Rectal smooth muscle tissue (tissue), 1 donor: ENCODE measurements at regions not wholly inside any gene's neighbourhood (a gene's known extent, or its start where the extent isn't known, plus 50 kb on each side); places are given as distances from the start of the nearest gene placed in this dataset.

ENCODE experiments used
- H3K27ac ChIP-seq: one replicate; pipeline ENCODE4 v1.7.0; 2013; ENCODE audit warnings: low read depth, low read length, inconsistent platforms
- H3K27me3 ChIP-seq: one replicate; pipeline ENCODE4 v1.7.0; 2013; ENCODE audit warnings: low read length; ENCODE audit not compliant: control insufficient read depth, insufficient read depth
- H3K36me3 ChIP-seq: one replicate; pipeline ENCODE4 v1.7.0; 2013; ENCODE audit warnings: low read length; ENCODE audit not compliant: control insufficient read depth, insufficient read depth
- H3K4me1 ChIP-seq: one replicate; pipeline ENCODE4 v1.7.0; 2013; ENCODE audit warnings: low read length; ENCODE audit not compliant: control insufficient read depth, insufficient read depth
- H3K4me3 ChIP-seq: one replicate; pipeline ENCODE4 v1.7.0; 2013; ENCODE audit warnings: low read length
- H3K9ac ChIP-seq: one replicate; pipeline ENCODE4 v1.7.0; 2013; ENCODE audit warnings: low read length

- no peaks in the 10 kb centered on the region for H3K27me3 ChIP-seq
- no peaks in the 10 kb centered on the region for H3K36me3 ChIP-seq
- no peak overlapping the region for H3K4me3 ChIP-seq
- H3K27ac ChIP-seq, result no peak overlapping the region
- no peaks in the 10 kb centered on the region for H3K4me1 ChIP-seq
- no peak overlapping the region for H3K9ac ChIP-seq
Measured at GRCh38 chr21:41098076-41098475, 69.9 kb upstream of the BACE2 start.

DNA sequence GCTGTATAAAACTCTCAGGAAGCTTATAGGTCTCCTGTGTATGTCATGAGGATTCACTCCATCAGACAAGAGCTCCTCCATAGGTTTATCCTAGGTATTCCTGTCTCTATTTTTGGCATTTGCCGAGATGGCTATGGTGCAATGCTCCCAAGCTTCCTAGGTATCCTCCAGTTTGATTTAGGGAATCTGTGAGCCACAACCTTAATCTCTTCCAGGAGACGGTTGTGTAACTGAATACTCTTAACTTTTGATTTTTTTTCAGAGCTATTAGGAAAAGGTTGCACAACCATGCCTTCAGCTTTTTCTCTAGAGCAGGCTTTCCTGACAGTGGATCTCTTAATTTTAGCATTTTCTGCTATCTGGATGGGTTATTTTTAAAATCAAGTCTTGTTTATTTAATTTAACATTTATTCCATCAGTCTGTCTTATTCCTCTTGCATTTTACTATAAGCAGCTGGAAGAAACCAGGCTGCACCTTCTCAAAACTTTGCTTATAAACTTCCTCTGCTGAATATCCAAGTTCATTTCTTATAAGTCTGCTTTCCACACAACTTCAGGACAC lies 69.4 kb upstream of the BACE2 start:
- Histone ChIP-seq H3K27ac (no peak overlapping the region), H3K4me1 (no peaks in the 10 kb centered on the region), H3K36me3 (no peaks in the 10 kb centered on the region), H3K4me3 (no peak overlapping the region), H3K27me3 (no peaks in the 10 kb centered on the region), H3K9ac (no peak overlapping the region)

GRCh38 chr21:41100826-41101550 lies 67.0 kb upstream of the BACE2 start:
- Histone ChIP-seq H3K27me3 (no peaks in the 10 kb centered on the region), H3K36me3 (no peaks in the 10 kb centered on the region), H3K4me3 (no peak overlapping the region), H3K9ac (no peak overlapping the region), H3K27ac (no peak overlapping the region), H3K4me1 (no peaks in the 10 kb centered on the region)

DNA sequence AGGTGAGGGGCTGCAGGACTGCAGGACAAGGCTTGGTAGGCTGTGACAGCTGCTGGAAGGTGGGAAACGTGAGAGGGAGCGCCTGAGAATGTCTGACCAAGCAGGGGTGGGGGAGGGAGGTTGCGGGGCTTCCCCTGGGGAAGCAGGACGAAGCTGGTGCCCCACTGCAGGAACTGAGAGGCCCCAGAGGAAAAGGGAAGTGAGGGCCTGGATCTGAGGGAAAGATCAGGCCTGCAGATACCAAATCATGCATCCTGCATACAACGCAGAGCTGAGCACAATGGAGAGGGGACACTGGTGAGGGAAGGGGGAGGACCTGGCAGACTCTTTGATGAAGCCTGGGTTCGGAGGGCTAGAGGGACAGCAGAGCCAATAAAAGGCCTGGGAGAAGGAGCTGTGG lies 65.7 kb upstream of the BACE2 start:
- Histone ChIP-seq H3K27me3 (no peaks in the 10 kb centered on the region), H3K4me1 (no peaks in the 10 kb centered on the region), H3K9ac (no peak overlapping the region), H3K27ac (no peak overlapping the region), H3K4me3 (no peak overlapping the region), H3K36me3 (no peaks in the 10 kb centered on the region)

- no peak overlapping the region for H3K4me3 ChIP-seq
- peaks cover 5% of the 10 kb centered on the region for H3K27me3 ChIP-seq
- H3K27ac ChIP-seq, result no peak overlapping the region
- H3K9ac ChIP-seq, result no peak overlapping the region
- H3K4me1 ChIP-seq, result no peaks in the 10 kb centered on the region
- H3K36me3 ChIP-seq, result no peaks in the 10 kb centered on the region
Measured at GRCh38 chr21:41107602-41108001, 60.4 kb upstream of the BACE2 start.

- peaks cover 5% of the 10 kb centered on the region for H3K27me3 ChIP-seq
- H3K9ac ChIP-seq, result no peak overlapping the region
- H3K4me1 ChIP-seq, result no peaks in the 10 kb centered on the region
- no peaks in the 10 kb centered on the region for H3K36me3 ChIP-seq
- H3K27ac ChIP-seq, result no peak overlapping the region
- no peak overlapping the region for H3K4me3 ChIP-seq
Measured at GRCh38 chr21:41108668-41109585, 59.0 kb upstream of the BACE2 start.

DNA sequence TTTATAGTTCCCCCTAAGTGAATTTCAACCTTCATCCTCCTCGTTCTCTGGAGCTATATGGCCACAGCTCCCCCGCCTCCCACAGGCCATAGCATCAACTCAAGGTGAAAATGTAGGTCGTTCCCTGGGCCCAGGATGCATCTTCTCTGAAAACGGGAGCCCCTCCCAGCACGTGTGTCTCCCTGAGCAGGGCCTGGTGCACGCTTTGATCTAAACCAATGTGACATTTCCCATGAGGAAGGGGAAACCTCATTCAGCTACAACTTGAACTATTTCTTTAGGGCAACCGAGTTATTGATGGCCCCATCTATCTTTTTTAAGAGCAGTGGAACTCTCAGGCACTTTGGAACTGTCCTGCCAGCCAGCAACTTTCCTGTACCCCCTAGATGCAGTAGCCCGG lies 57.8 kb upstream of the BACE2 start:
- H3K4me1 ChIP-seq, result no peaks in the 10 kb centered on the region
- H3K4me3 ChIP-seq, result no peak overlapping the region
- peaks cover 5% of the 10 kb centered on the region for H3K27me3 ChIP-seq
- no peak overlapping the region for H3K9ac ChIP-seq
- no peak overlapping the region for H3K27ac ChIP-seq
- H3K36me3 ChIP-seq, result no peaks in the 10 kb centered on the region

DNA sequence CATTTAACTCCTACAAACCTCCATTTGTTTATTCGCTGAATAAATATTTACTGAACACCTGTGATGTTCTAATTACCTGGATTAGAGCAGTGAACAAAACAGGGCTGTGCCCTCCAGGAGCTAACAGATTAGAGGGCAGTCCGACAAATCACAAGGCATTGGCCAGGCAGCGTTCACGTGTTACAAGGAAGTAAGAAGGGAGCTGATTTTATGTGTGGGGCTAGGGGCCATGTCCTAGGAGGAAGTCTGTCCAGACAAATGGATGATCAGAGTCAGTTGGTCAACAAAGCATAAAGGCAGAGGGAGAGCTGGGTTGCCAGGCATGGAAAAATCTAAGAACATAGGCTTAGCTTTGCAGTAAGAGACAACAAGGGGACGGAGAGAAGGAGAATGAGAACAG lies 57.3 kb upstream of the BACE2 start:
- no peak overlapping the region for H3K4me3 ChIP-seq
- H3K4me1 ChIP-seq, result no peaks in the 10 kb centered on the region
- no peak overlapping the region for H3K27ac ChIP-seq
- no peaks in the 10 kb centered on the region for H3K36me3 ChIP-seq
- H3K27me3 ChIP-seq, result peaks cover 5% of the 10 kb centered on the region
- H3K9ac ChIP-seq, result no peak overlapping the region

DNA sequence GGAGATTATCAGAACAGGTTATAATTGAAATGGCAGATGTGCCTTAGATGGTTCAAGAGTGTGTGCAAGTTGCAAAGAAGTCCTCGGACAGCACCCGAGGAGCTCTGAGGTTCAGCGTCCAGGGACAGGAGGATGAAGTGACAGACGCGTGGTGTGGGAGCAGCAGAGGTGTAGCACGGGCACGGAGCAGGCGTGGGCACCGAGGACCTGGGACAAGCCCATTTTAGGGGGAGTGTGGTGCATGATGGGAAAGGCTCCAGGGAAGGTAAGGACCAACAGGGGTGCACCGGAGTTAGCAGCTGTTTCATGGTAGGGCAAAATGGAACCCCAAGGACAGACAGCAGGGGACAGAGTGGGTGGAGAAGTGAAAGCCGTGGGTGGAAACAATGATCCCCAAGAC lies 56.3 kb upstream of the BACE2 start:
- H3K27me3 ChIP-seq, result peaks cover 5% of the 10 kb centered on the region
- H3K9ac ChIP-seq, result no peak overlapping the region
- no peaks in the 10 kb centered on the region for H3K36me3 ChIP-seq
- no peak overlapping the region for H3K27ac ChIP-seq
- no peak overlapping the region for H3K4me3 ChIP-seq
- no peaks in the 10 kb centered on the region for H3K4me1 ChIP-seq

DNA sequence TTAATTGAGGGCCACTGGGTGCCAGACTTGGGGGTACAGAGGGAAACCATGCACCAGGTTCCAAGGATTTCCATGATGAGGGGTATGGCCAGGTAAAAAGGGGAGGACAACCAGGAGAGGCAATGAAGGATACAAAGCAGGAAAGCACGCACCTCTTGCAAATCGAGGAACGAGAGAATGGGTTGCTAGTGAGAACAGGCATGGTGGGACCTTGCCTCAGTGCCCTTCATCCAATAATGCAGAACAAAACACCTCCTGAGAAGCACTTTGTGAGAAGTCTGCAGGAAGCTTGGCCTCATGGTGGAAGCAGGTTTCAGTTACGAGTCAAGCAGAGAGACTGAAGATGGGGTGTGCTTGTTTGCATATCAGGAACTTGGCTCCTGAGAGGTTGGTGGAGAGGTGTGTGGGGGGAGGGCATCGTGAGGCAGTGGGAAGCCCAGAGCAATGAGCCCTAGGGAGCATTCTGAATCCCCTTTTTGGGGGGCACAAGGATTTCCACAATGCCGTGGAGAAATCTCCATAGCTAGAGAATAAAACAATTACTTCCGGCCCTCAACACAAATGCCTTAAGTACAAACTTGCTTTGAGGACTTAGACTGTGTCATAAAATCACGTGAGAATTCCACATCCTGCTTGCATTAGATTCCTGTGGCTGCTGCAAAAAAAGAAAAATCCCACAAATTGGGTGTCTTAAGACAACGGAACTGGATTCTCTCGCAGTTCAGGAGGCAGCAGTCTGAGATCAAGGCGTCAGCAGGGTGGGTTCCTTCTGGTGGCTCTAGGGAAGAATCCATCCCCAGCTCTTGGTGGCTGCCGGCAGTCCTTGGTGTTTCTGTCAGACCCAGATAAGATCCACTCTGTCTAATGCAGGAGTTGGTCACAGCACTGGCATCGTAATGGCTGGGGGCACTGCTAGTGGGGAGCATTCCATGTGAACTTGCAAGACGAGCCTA lies 54.9 kb upstream of the BACE2 start:
- no peak overlapping the region for H3K9ac ChIP-seq
- H3K4me3 ChIP-seq, result peak overlapping the region; percentile 37
- H3K36me3 ChIP-seq, result no peaks in the 10 kb centered on the region
- peaks cover 5% of the 10 kb centered on the region for H3K27me3 ChIP-seq
- no peaks in the 10 kb centered on the region for H3K4me1 ChIP-seq
- no peak overlapping the region for H3K27ac ChIP-seq

DNA sequence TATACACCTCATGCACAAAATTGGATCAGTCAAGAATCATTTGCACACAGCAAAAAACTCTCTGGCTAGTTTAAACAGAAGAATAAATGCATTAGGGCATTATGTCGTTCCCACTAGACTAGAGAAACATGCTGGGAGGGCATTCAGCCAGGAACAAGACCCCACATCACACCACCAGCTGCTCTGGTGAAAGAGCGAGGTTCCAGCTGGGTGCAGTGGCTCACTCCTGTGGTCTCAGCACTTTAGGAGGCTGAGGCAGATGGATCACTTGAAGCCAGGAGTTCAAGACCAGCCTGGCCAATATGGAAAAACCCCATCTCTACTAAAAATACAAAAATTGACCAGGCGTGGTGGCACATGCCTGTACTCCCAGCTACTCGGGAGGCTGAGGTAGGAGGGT lies 52.1 kb upstream of the BACE2 start:
- Histone ChIP-seq H3K27ac (no peak overlapping the region), H3K9ac (no peak overlapping the region), H3K36me3 (no peaks in the 10 kb centered on the region), H3K27me3 (peaks cover 5% of the 10 kb centered on the region), H3K4me3 (no peak overlapping the region), H3K4me1 (no peaks in the 10 kb centered on the region)
